HL-60 (cell line): ENCODE measurements at regions not wholly inside any gene's neighbourhood (a gene's known extent, or its start where the extent isn't known, plus 50 kb on each side); places are given as distances from the start of the nearest gene placed in this dataset.

Source experiments
- DNase-seq, 2 experiments: peaks; one replicate each; pipeline ENCODE4 v3.0.0-alpha.2; 2010 to 2020; ENCODE audit warnings: low read depth in 1 of 2, low spot score in 1 of 2
- H3K27ac ChIP-seq: fragments of 250-450 bp; sonication (Bioruptor Pico); replicated peaks from 2 replicates; pipeline ENCODE4 v1.5.1; 2020; ENCODE audit warnings: mild to moderate bottlenecking, moderate library complexity
- H3K27me3 ChIP-seq: fragments of 250-450 bp; sonication (Bioruptor Pico); 2 replicates; pipeline ENCODE4 v1.5.1; 2021; ENCODE audit warnings: mild to moderate bottlenecking, moderate library complexity; ENCODE audit not compliant: insufficient read depth, poor library complexity, severe bottlenecking
- H3K4me3 ChIP-seq: replicated peaks from 2 replicates; pipeline ENCODE4 v1.5.1; 2011; ENCODE audit warnings: mild to moderate bottlenecking, control low read depth, low read length; ENCODE audit not compliant: insufficient read depth
- GABPA ChIP-seq: IDR thresholded peaks from 2 replicates; pipeline ENCODE4 v1.6.1; 2012; ENCODE audit warnings: low read depth
- POLR2AphosphoS5 ChIP-seq: IDR thresholded peaks from 2 replicates; pipeline ENCODE4 v1.6.1; 2012; ENCODE audit warnings: low read depth
- SPI1 ChIP-seq: IDR thresholded peaks from 2 replicates; pipeline ENCODE4 v1.6.1; 2012; ENCODE audit warnings: low read depth, mild to moderate bottlenecking, borderline replicate concordance
- TF ChIP-seq, protein P1 (sequence below): IDR thresholded peaks from one replicate; pipeline ENCODE4 v1.5.1; 2011; ENCODE audit warnings: low read length, control low read depth, inconsistent platforms; ENCODE audit not compliant: insufficient read depth
- TF ChIP-seq, protein P2 (sequence below): IDR thresholded peaks from 2 replicates; pipeline ENCODE4 v1.6.1; 2012; ENCODE audit warnings: low read depth; ENCODE audit not compliant: insufficient replicate concordance

DNA sequence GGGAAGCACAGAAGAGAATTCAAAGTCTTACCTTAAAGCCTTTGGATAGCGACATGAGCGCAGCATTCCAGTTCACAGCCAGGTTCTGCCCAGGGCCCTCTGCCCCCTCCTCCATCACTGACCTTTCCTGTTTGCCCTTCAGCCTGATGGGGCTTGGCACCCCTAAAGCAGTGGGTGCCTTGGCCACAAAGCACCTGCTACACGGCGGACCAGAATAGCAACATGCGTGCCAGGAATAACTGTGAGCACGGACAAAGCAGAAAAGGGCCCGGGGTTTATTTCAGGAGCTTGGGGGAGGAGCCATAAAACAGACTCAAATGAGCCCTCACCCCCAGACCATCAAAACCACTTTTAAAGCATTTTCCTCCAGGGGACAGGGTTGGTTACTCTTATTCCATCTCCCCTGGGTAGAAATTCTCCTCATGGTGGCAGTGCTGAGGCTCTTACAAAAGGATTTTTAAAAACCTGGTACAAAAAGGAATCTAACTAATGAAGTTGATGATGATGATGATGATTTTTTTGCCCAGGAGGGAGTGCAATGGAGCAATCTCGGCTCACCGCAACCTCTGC lies 135.4 kb downstream of the KLF13 start:
- TF ChIP-seq SPI1 (no peak), POLR2AphosphoS5 (no peak), GABPA (no peak)
- TF ChIP-seq, protein P1, sequence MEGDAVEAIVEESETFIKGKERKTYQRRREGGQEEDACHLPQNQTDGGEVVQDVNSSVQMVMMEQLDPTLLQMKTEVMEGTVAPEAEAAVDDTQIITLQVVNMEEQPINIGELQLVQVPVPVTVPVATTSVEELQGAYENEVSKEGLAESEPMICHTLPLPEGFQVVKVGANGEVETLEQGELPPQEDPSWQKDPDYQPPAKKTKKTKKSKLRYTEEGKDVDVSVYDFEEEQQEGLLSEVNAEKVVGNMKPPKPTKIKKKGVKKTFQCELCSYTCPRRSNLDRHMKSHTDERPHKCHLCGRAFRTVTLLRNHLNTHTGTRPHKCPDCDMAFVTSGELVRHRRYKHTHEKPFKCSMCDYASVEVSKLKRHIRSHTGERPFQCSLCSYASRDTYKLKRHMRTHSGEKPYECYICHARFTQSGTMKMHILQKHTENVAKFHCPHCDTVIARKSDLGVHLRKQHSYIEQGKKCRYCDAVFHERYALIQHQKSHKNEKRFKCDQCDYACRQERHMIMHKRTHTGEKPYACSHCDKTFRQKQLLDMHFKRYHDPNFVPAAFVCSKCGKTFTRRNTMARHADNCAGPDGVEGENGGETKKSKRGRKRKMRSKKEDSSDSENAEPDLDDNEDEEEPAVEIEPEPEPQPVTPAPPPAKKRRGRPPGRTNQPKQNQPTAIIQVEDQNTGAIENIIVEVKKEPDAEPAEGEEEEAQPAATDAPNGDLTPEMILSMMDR = no peak
- TF ChIP-seq, protein P2, sequence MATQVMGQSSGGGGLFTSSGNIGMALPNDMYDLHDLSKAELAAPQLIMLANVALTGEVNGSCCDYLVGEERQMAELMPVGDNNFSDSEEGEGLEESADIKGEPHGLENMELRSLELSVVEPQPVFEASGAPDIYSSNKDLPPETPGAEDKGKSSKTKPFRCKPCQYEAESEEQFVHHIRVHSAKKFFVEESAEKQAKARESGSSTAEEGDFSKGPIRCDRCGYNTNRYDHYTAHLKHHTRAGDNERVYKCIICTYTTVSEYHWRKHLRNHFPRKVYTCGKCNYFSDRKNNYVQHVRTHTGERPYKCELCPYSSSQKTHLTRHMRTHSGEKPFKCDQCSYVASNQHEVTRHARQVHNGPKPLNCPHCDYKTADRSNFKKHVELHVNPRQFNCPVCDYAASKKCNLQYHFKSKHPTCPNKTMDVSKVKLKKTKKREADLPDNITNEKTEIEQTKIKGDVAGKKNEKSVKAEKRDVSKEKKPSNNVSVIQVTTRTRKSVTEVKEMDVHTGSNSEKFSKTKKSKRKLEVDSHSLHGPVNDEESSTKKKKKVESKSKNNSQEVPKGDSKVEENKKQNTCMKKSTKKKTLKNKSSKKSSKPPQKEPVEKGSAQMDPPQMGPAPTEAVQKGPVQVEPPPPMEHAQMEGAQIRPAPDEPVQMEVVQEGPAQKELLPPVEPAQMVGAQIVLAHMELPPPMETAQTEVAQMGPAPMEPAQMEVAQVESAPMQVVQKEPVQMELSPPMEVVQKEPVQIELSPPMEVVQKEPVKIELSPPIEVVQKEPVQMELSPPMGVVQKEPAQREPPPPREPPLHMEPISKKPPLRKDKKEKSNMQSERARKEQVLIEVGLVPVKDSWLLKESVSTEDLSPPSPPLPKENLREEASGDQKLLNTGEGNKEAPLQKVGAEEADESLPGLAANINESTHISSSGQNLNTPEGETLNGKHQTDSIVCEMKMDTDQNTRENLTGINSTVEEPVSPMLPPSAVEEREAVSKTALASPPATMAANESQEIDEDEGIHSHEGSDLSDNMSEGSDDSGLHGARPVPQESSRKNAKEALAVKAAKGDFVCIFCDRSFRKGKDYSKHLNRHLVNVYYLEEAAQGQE = no peak
- no peak for DNase-seq
- no peak overlapping the region for H3K27ac ChIP-seq
- no peak overlapping the region for H3K4me3 ChIP-seq
- no peaks in the 10 kb centered on the region for H3K27me3 ChIP-seq

DNA sequence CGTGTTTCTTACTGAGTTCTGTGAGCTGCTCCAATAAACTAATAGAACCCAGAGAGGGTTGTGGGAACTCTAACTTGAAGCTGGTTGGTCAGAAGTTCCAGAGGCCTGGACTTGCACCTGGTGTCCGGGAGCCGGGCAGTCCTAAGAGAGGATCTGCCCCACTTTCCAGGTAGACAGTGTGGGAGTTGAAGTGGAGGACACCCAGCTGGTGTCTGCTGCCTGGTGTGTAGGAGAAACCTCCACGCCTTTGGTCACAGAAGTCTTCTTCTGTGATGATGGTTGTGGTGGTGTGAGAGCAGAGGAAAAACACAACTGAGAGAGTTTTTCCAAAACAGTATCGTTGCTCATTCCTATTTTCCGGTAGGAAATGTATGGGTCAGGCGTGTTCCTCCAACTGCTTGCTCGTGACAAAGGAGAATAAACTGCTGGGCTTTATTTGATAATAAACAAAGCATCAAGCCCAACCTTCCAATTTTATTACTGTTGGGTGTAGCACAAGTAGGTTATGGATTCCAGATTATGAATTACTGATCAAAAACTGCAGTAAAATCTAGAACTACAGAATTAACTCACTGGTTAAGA lies 137.0 kb downstream of the KLF13 start:
- Histone ChIP-seq H3K4me3 (no peak overlapping the region), H3K27me3 (no peaks in the 10 kb centered on the region), H3K27ac (no peak overlapping the region)
- no peak for TF ChIP-seq SPI1
- no peak for TF ChIP-seq POLR2AphosphoS5
- no peak for TF ChIP-seq GABPA
- TF ChIP-seq, protein P2 = no peak
- TF ChIP-seq, protein P1 = no peak
- no peak for DNase-seq

DNA sequence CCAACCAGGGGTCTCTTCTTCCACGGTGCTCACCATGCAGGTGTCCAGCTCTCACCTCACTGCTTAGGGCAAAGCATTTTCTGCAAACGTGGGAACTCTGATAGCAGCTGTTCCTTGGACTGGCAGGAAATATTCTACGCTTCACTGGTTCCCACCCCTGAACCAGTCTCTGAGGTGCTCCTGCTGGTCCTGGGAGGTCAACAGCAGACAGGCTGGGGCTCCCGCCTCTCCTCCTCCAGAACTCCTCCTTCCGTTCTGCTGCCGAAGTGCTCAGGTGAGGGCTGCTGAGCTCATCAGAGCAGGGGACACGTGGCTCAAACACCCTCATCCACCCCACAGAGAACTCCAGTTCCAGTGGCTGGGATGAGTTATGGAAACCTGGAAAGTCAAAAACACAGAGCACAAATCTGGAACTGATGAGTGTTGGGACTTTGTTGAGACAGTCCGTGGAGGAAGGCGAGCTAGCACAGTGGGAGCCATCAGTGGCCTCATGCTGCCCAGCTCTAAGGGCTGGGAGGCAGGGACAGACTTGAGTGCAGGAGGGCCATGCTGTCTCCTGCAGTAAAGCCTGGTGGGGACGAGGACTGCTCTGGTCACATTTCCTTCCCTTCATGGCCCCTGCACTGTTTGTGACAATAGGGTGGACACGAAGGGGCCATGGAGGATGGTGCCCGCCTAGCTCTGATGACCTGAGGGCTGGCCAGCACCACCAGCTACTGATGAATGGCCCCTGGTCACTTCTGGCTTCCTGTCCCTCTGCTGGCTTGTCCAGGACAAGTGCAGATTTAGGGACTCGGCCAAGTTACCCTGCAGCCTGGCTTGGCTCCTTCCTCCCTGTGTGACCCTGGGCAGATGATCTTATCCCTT lies 137.8 kb downstream of the KLF13 start:
- H3K27ac ChIP-seq = no peak overlapping the region
- no peak overlapping the region for H3K4me3 ChIP-seq

More for the DNA sequence above, 137.8 kb downstream of the KLF13 start:
- TF ChIP-seq, protein P2 = no peak
- TF ChIP-seq, protein P1 = no peak
- TF ChIP-seq GABPA (no peak), SPI1 (no peak)
- DNase-seq = no peak
- no peaks in the 10 kb centered on the region for H3K27me3 ChIP-seq
